Caco-2 (cell line): ENCODE measurements at regions not wholly inside any gene's neighbourhood (a gene's known extent, or its start where the extent isn't known, plus 50 kb on each side); places are given as distances from the start of the nearest gene placed in this dataset.

Experiments used
- BruUV-seq: library from RNA; stranded (reverse); fragments of 400-500 nt; replicated peaks from 2 replicates; lab custom pipeline; 2021; lab: Mats Ljungman, UMichigan
- CTCF ChIA-PET: fragments of 300-600 bp; sonication (Branson Sonifier 250); formaldehyde crosslinking; loops from one replicate; lab custom pipeline; 2022; ENCODE audit warnings: antibody characterized with exemption; lab: Charles Lee
- POLR2A ChIA-PET: fragments of 300-600 bp; sonication (Branson Sonifier 250); formaldehyde crosslinking; loops from one replicate; lab custom pipeline; 2022; ENCODE audit warnings: antibody characterized with exemption; lab: Charles Lee
- DNase-seq, 2 experiments: peaks; one replicate each; pipeline versions ENCODE4 v3.0.0 to v3.0.0-alpha.2; 2020 to 2022
- H3K27me3 ChIP-seq: replicated peaks from 2 replicates; pipeline ENCODE4 v1.6.0; 2011; ENCODE audit warnings: low read length; ENCODE audit not compliant: control insufficient read depth, insufficient read depth
- H3K36me3 ChIP-seq: 2 replicates; pipeline ENCODE4 v1.5.1; 2011; ENCODE audit warnings: low read length; ENCODE audit not compliant: control insufficient read depth, insufficient read depth
- H3K4me1 ChIP-seq: fragments of 250-450 bp; sonication (Bioruptor Pico); 2 replicates; pipeline ENCODE4 v1.5.1; 2020; ENCODE audit warnings: mild to moderate bottlenecking
- H3K4me3 ChIP-seq: 2 replicates; pipeline ENCODE4 v1.5.1; 2011; ENCODE audit warnings: low read depth, mild to moderate bottlenecking, control low read depth, low read length
- H3K9me3 ChIP-seq: fragments of 250-450 bp; sonication (Bioruptor Pico); 2 replicates; pipeline ENCODE4 v1.5.1; 2020; ENCODE audit warnings: mild to moderate bottlenecking, moderate library complexity
- H3K27ac Mint-ChIP-seq: one replicate; pipeline ENCODE4 v1.8.0; 2022; ENCODE audit warnings: mixed read lengths; ENCODE audit not compliant: unreplicated experiment
- H3K27me3 Mint-ChIP-seq: one replicate; pipeline ENCODE4 v1.8.0; 2022; ENCODE audit warnings: mixed read lengths; ENCODE audit not compliant: insufficient read depth, unreplicated experiment
- H3K36me3 Mint-ChIP-seq: one replicate; pipeline ENCODE4 v1.8.0; 2022; ENCODE audit warnings: mild to moderate bottlenecking, mixed read lengths; ENCODE audit not compliant: insufficient read depth, unreplicated experiment
- H3K4me1 Mint-ChIP-seq: one replicate; pipeline ENCODE4 v1.8.0; 2022; ENCODE audit warnings: low read depth, mixed read lengths; ENCODE audit not compliant: unreplicated experiment
- H3K4me3 Mint-ChIP-seq: one replicate; pipeline ENCODE4 v1.8.0; 2022; ENCODE audit warnings: mild to moderate bottlenecking, moderate library complexity, mixed read lengths; ENCODE audit not compliant: unreplicated experiment
- H3K9me3 Mint-ChIP-seq: one replicate; pipeline ENCODE4 v1.8.0; 2022; ENCODE audit warnings: mixed read lengths; ENCODE audit not compliant: unreplicated experiment
- CTCF ChIP-seq, 2 experiments: fragments of 200-600 bp in 1 of 2; IDR thresholded peaks; 1 replicate in 1 of 2; 2 replicates in 1 of 2; pipeline versions ENCODE4 v1.5.1 to v1.8.0; 2011 to 2022; ENCODE audit warnings: antibody characterized with exemption in 1 of 2, control low read depth in 1 of 2, inconsistent platforms in 1 of 2, low read depth in 1 of 2, low read length in 1 of 2, mild to moderate bottlenecking in 1 of 2, moderate library complexity in 1 of 2; ENCODE audit not compliant: insufficient read depth in 1 of 2, severe bottlenecking in 1 of 2, unreplicated experiment in 1 of 2
- intact Hi-C: fragments of 100-400 bp; cut with micrococcal nuclease; formaldehyde crosslinking; loops from one replicate; pipeline ENCODE4 v1.10.0; 2022; ENCODE audit not compliant: unreplicated experiment

- no peaks in the 10 kb centered on the region for H3K36me3 Mint-ChIP-seq
Observed at GRCh38 chr3:5762506-5762905, 575.0 kb downstream of the EDEM1 start.

GRCh38 chr3:5766848-5767247 lies 579.3 kb downstream of the EDEM1 start:
- no peak for DNase-seq
- H3K9me3 Mint-ChIP-seq = no peaks in the 10 kb centered on the region

More at GRCh38 chr3:5762506-5762905, 575.0 kb downstream of the EDEM1 start:
- intact Hi-C loops = no loop called here
- no peak for DNase-seq
- Histone ChIP-seq H3K27me3 (no peaks in the 10 kb centered on the region), H3K4me3 (no peak overlapping the region), H3K36me3 (no peaks in the 10 kb centered on the region), H3K4me1 (no peaks in the 10 kb centered on the region), H3K9me3 (no peaks in the 10 kb centered on the region)
- no peak overlapping the region for H3K4me3 Mint-ChIP-seq
- no peak overlapping the region for H3K27ac Mint-ChIP-seq
- TF ChIP-seq CTCF (IDR thresholded peaks at IDR 0.05; ENCODE audit: insufficient read depth in 1 of 2, low read depth in 1 of 2, low read length in 1 of 2, severe bottlenecking in 1 of 2, unreplicated experiment in 1 of 2) = no peak
- ChIA-PET POLR2A (no interaction called here), CTCF (no interaction called here)
- no peaks in the 10 kb centered on the region for H3K4me1 Mint-ChIP-seq
- no peaks in the 10 kb centered on the region for H3K9me3 Mint-ChIP-seq
- BruUV-seq = no TSS peak
- H3K27me3 Mint-ChIP-seq = no peaks in the 10 kb centered on the region

GRCh38 chr3:5767304-5767703 lies 579.8 kb downstream of the EDEM1 start:
- TF ChIP-seq CTCF (IDR thresholded peaks at IDR 0.05; ENCODE audit: insufficient read depth in 1 of 2, low read depth in 1 of 2, low read length in 1 of 2, severe bottlenecking in 1 of 2, unreplicated experiment in 1 of 2) = no peak
- BruUV-seq = no TSS peak
- H3K27me3 Mint-ChIP-seq = no peaks in the 10 kb centered on the region
- H3K4me1 Mint-ChIP-seq = no peaks in the 10 kb centered on the region
- no peak overlapping the region for H3K27ac Mint-ChIP-seq
- ChIA-PET CTCF (no interaction called here), POLR2A (no interaction called here)
- DNase-seq = no peak
- no peaks in the 10 kb centered on the region for H3K36me3 ChIP-seq
- H3K4me1 ChIP-seq = no peaks in the 10 kb centered on the region
- H3K27me3 ChIP-seq = no peaks in the 10 kb centered on the region
- no peaks in the 10 kb centered on the region for H3K36me3 Mint-ChIP-seq
- no peaks in the 10 kb centered on the region for H3K9me3 ChIP-seq
- no peak overlapping the region for H3K4me3 ChIP-seq
- no peak overlapping the region for H3K4me3 Mint-ChIP-seq
- intact Hi-C loops = no loop called here
- H3K9me3 Mint-ChIP-seq = no peaks in the 10 kb centered on the region

More at GRCh38 chr3:5766848-5767247, 579.3 kb downstream of the EDEM1 start:
- Histone ChIP-seq H3K27me3 (no peaks in the 10 kb centered on the region), H3K4me3 (no peak overlapping the region), H3K36me3 (no peaks in the 10 kb centered on the region), H3K4me1 (no peaks in the 10 kb centered on the region), H3K9me3 (no peaks in the 10 kb centered on the region)
- TF ChIP-seq CTCF (IDR thresholded peaks at IDR 0.05; ENCODE audit: insufficient read depth in 1 of 2, low read depth in 1 of 2, low read length in 1 of 2, severe bottlenecking in 1 of 2, unreplicated experiment in 1 of 2) = no peak
- Mint-ChIP-seq H3K4me3 (no peak overlapping the region), H3K27me3 (no peaks in the 10 kb centered on the region), H3K27ac (no peak overlapping the region), H3K36me3 (no peaks in the 10 kb centered on the region), H3K4me1 (no peaks in the 10 kb centered on the region)
- intact Hi-C loops = no loop called here
- ChIA-PET POLR2A (no interaction called here), CTCF (no interaction called here)
- no TSS peak for BruUV-seq
